Stimulated activated CD8-positive, alpha-beta memory T cell treated with anti-CD3 and anti-CD28 coated beads, Interleukin-15, amount 100 ng/mL, for 4 hours (primary cell): ENCODE measurements at regions not wholly inside any gene's neighbourhood (a gene's known extent, or its start where the extent isn't known, plus 50 kb on each side); places are given as distances from the start of the nearest gene placed in this dataset.

Experiments
- DNase-seq, 2 donors: peaks; one replicate each; pipeline ENCODE4 v3.0.0-alpha.2; 2020; ENCODE audit warnings: low read depth in 2 of 2

DNA sequence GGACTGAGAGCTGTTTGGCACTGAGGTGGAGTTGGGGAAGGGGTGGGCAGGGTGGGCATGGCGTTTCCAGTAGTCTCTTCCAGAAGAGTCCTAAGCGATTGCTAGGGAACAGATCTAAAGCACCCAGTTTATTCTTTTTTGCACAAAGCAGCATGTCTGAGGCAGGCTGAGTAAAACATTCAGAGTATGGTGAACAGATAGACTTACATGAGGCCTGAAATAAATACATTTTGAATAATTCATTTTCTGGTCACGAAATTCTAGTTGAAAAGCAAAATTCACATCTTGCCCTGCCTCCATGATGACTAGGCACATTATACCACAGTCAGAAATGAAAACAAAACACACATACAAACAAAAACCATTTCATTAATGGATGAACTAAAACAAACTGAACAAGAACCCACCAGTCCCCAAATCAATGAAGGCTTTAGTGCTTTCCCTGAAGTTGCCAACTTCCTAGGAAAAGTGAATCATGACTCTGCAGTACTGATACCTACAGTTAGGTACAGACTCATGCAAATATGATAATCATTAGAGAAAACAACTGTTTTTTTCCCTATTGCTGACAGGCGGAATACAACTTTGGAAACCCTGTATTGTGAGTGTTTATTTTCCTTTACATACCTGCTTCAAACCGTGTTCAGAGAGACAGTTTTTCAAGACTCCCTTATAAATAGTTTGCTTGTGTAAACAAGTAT is 702.9 kb upstream of the POU3F2 start:
- DNase-seq: no peak

- DNase-seq: no peak
Measured at GRCh38 chr6:98136333-98136732, 698.0 kb upstream of the POU3F2 start.

DNA sequence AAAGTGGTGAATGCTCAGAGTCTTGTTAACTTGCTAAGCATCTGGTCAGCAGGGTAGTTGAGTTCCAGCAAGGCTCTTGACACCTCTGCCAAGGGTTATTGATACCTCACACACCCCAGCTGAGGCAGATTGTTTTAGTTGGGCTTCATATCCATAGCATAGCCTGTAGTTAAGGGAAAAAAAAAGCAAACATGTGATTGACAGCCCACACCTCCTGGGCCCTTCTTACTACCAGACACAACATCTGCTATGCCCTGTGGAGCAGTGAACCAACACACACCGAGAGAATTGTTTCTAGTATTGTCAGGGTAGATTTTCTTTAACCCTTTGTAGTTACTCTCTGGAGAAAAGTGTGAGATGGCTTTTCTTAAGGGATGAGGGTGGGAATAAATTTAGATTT is 697.0 kb upstream of the POU3F2 start:
- no peak for DNase-seq

GRCh38 chr6:98142839-98143238 is 691.5 kb upstream of the POU3F2 start:
- DNase-seq: no peak

GRCh38 chr6:98146656-98147055 is 687.7 kb upstream of the POU3F2 start:
- DNase-seq: no peak

GRCh38 chr6:98156580-98156979 is 677.8 kb upstream of the POU3F2 start:
- no peak for DNase-seq

- no peak for DNase-seq
Measured at GRCh38 chr6:98179606-98180005, 654.8 kb upstream of the POU3F2 start.

DNA sequence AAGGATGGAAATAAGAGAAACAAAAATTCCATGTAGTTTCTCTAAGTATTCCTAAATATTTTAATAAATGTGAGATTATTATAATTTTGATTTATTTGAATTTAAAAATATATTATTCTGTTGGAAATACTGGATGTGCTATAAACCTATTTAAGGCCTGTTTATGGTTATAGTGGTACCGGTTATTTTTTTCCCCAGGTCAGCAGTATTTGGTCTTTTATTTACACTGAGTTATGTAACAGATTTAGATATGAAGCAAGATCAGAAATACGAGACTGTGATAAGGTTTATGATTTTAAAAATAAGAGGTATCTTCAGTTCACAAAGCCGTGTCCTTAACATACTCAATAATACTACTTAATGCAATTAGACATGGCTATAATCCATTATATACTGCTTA is 634.3 kb upstream of the POU3F2 start:
- no peak for DNase-seq

- no peak for DNase-seq
Measured at GRCh38 chr6:98203170-98203806, 631.1 kb upstream of the POU3F2 start.

DNA sequence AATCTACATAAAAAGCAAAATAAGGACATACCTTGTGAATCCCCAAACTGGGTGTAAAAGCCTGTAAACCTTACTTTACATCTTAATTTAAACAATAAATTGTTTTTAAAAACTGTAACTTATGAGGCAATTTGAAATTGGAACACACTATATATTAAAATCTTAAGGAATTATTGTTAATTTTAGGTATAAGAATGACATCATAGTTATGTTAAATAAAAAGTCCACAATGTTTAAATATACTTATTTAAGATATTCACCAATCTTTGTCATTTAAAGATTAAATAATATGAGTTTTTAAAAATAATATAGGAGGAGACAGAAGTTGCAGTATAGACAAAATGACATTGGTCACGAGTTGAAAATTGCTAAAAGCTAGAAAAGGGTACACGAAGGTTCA is 621.9 kb upstream of the POU3F2 start:
- DNase-seq: no peak

GRCh38 chr6:98215531-98215930 is 618.8 kb upstream of the POU3F2 start:
- no peak for DNase-seq

GRCh38 chr6:98230250-98230649 is 604.1 kb upstream of the POU3F2 start:
- no peak for DNase-seq

DNA sequence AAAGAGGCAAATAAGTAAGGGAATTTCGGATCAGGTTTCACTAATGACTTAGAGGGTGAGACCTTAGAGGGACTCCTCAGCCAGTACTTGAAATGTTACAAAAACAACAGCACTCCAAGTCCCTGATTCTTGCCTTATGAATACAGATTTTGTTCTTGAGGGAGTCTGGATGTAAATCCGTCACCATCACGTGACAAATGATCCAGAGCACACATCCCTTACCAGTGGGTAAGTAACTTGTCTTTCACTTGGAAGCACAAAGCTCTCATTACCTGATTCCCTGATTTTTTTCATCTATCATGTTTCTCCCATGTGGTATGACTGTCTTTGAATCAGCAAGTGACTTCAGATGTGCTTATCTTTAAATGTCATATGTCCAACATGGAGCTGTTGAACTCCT is 595.3 kb upstream of the POU3F2 start:
- no peak for DNase-seq

DNA sequence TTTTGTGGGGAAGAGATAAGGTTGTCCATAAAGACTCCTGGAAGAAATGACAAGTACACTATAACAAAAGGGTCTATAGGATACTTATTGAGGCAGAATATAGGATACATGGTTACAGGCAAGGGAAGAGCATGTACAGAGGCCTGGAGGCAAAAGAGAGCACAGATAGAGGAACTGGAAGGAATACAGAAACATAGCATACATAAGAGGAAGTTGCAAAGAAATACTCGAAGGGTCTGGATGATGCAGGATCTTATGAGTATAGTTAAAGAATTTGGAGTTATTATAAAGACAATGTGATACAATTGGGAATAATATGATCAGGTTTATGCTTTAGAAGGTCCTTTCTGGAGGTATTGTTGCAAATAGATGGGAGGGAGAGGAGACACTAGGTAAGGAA is 592.7 kb upstream of the POU3F2 start:
- no peak for DNase-seq

- DNase-seq: no peak
Measured at GRCh38 chr6:98254624-98255023, 579.8 kb upstream of the POU3F2 start.

- no peak for DNase-seq
Measured at GRCh38 chr6:98260382-98260781, 574.0 kb upstream of the POU3F2 start.

GRCh38 chr6:98272060-98272459 is 562.3 kb upstream of the POU3F2 start:
- DNase-seq: no peak

- no peak for DNase-seq
Measured at GRCh38 chr6:98274691-98275090, 559.7 kb upstream of the POU3F2 start.

DNA sequence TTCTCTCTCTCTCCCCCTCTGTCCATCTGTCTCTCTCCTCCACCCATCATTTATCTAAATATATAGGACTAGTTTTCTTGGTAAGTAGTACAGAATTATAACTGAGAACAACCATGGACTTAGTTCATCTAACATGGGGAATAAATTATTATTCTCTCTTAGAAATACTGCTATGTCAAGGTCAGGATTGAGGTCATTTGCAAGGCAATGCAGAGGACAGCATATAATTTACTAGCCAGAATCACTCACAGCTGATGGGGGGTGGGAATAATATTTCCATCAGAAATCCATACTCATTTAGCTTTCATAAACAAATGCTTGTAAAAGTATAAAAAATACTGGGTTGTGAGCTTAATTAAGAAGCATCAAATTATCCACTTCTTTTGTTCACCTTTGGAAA is 553.9 kb upstream of the POU3F2 start:
- DNase-seq: no peak

DNA sequence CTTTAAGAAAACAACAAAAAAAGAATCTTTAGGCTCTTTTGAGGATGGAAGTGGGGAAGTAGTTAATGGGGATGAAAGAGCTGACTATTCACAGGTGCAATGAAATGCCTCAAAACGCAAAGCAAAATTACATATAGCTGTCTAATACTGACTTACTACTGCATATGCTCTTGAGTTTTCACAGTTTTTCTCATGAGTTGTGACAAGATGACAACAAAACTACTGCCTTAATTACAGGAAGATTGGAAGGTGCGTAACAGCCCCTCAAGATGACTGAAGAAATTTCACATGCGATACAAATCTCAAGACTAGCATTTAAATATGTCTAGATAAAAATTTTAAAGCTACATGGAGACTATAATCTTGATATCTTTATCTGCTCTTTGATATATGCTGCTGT is 547.8 kb upstream of the POU3F2 start:
- DNase-seq: no peak

DNA sequence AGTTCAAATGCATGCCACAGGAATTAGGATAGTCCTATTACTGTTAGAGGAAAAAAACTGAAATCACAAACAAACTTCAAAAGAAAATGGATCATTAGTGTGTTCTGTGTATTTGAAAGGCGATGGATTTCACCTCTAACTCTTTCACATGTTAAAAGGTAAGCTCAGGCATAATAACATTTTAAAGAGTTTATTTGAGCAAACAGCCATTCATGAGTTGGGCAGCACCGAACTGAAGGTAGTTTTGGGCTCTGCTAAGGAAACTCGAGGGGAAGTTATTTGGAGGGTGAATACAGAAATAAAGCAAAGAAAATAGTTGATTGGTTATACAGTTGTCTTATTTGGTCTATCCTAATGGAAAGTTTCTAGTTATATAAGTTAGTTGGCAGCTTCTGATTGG is 546.5 kb upstream of the POU3F2 start:
- no peak for DNase-seq

GRCh38 chr6:98292810-98293209 is 541.6 kb upstream of the POU3F2 start:
- DNase-seq: no peak

GRCh38 chr6:98295515-98296175 is 538.7 kb upstream of the POU3F2 start:
- DNase-seq: no peak
